ENCODE measurements at regions not wholly inside any gene's neighbourhood (a gene's known extent, or its start where the extent isn't known, plus 50 kb on each side); places are given as distances from the start of the nearest gene placed in this dataset.

DNA sequence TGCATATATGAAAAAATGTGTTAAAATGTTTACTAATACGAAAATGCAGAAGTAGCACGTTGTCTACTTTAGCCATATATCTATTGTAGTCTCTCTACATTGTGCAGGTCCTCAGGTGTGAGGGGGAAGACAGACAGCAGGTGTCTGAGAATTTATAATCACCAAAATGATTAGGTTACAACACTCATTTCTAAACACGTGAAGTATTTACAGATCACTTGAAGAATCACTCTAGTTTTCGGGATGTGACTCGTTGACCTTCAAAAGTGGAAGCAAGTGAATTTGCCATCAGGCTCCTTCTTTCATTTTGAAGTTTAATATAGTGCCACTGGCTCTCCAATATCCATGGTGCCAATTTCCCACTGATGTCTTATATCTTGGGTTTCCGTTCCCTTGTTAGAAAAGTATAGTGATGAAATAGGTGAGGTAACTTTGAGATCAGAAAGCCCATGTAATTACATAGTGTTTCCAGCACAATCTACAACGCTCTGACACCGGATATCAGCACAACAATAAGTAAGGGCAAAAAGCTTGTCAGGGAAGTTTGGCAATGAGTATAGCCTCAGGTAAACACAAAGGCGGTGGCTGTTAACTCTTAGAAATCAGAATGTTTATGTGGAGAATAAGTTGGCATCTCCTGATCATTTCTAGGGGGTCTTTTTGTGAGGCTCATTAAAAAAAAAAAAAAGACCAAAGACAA, 57.5 kb upstream of the SP4 start:
- no peaks in the 10 kb centered on the region for H3K27me3 ChIP-seq (ENCODE audit: control insufficient read depth, insufficient read depth)
- no peak for ATAC-seq
- no peaks in the 10 kb centered on the region for H3K9me3 ChIP-seq (ENCODE audit: control insufficient read depth, low read length)
- H3K27ac ChIP-seq (ENCODE audit: low read length), result no peak overlapping the region
- intact Hi-C loops (cut with DNase I), result no loop called here
- WGBS, result 68% methylated on average over 9 of the region's 9 CpGs
- DNase-seq, result no peak
- H3K4me1 ChIP-seq (ENCODE audit: control insufficient read depth, insufficient read depth, low read length), result no peaks in the 10 kb centered on the region
- H3K4me3 ChIP-seq (ENCODE audit: low read length), result no peak overlapping the region

DNA sequence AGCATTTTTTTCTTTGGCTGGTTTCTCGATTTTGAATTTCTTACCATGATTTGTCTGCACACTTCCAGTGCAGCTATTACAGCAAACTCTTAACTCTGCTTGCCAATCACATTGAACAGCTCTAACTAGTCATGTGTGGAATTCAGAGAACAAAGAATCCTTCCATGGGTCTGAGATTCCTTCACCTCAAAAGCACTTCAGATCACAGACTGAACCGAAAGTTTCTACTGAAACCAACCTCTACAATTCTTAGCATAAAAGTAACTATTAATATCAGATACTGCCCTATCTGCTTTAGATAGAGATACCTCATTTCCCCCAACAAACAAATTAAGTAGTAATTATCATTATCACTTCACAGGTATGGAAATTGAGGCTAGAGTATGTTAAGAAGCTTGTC, 56.5 kb upstream of the SP4 start:
- H3K9me3 ChIP-seq (ENCODE audit: control insufficient read depth, low read length), result no peaks in the 10 kb centered on the region
- 30% methylated on average over 2 of the region's 2 CpGs for WGBS
- H3K4me1 ChIP-seq (ENCODE audit: control insufficient read depth, insufficient read depth, low read length), result no peaks in the 10 kb centered on the region
- no peaks in the 10 kb centered on the region for H3K27me3 ChIP-seq (ENCODE audit: control insufficient read depth, insufficient read depth)
- no peak for ATAC-seq
- no peak overlapping the region for H3K4me3 ChIP-seq (ENCODE audit: low read length)
- no peak for DNase-seq
- intact Hi-C loops (cut with DNase I), result no loop called here
- H3K27ac ChIP-seq (ENCODE audit: low read length), result no peak overlapping the region

DNA sequence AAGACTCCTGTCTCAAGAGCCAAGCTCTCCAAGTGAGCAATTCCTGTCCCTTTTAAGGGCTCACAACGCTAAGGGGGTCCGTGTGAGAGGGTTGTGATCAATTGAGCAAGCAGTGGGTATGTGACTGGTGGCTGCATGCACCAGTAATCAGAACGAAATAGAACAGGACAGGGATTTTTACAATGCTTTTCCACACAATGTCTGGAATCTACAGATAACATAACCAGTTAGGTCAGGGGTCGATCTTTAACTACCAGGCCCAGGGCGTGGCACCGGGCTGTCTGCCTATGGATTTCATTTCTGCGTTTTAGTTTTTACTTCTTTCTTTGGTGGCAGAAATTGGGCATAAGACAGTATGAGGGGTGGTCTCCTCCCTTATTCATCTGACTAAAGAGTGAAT, 54.9 kb upstream of the SP4 start:
- H3K4me3 ChIP-seq (ENCODE audit: low read length), result no peak overlapping the region
- no peak for DNase-seq
- H3K9me3 ChIP-seq (ENCODE audit: control insufficient read depth, low read length), result no peaks in the 10 kb centered on the region
- 84% methylated on average over 7 of the region's 7 CpGs for WGBS
- H3K27ac ChIP-seq (ENCODE audit: low read length), result no peak overlapping the region
- ATAC-seq, result no peak
- no peaks in the 10 kb centered on the region for H3K4me1 ChIP-seq (ENCODE audit: control insufficient read depth, insufficient read depth, low read length)
- intact Hi-C loops (cut with DNase I), result no loop called here
- no peaks in the 10 kb centered on the region for H3K27me3 ChIP-seq (ENCODE audit: control insufficient read depth, insufficient read depth)

DNA sequence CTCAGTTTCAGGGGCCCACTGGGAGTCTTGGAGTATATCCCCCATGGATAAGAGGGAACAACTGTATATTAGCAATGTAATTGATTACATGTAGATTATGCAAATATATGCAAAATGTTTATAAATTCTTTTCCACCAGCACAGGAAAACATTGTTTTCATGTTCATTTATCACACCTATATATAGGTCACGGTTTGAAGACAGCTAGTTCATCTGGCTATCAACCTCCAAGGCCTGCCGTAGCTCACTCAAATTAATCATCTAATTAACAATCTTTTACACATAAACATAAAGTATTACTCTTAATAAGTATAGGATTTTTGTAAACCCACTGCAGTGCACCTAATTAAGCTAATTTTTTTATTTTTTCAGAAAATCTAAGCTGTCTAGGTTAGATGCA, 53.7 kb upstream of the SP4 start:
- Histone ChIP-seq H3K27ac (ENCODE audit: low read length) (no peak overlapping the region), H3K4me1 (ENCODE audit: control insufficient read depth, insufficient read depth, low read length) (no peaks in the 10 kb centered on the region), H3K9me3 (ENCODE audit: control insufficient read depth, low read length) (no peaks in the 10 kb centered on the region), H3K4me3 (ENCODE audit: low read length) (no peak overlapping the region), H3K27me3 (ENCODE audit: control insufficient read depth, insufficient read depth) (no peaks in the 10 kb centered on the region)
- ATAC-seq (no peak), DNase-seq (no peak)
- 86% methylated on average over 2 of the region's 2 CpGs for WGBS
- intact Hi-C loops (cut with DNase I), result no loop called here

DNA sequence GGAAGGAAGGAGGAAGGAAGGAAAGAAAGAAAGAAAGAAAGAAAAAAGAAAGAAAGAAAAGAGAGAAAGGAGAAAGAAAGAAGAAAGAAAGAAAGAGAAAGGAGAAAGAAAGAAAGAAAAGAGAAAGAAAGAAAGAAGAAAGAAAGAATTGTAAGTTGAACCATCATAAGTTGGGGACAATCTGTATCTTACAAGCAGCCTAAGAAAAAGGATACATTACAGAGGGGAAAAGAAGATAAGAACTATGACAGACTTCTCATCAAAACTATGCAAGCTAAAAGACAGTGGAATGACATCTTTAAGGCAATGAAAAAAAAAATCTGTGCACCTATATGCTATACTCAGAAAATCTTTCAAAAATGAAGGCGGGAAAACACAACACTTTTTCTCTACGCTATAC, 50.3 kb upstream of the SP4 start:
- no peak for ATAC-seq
- Histone ChIP-seq H3K27ac (ENCODE audit: low read length) (no peak overlapping the region), H3K4me3 (ENCODE audit: low read length) (no peak overlapping the region), H3K9me3 (ENCODE audit: control insufficient read depth, low read length) (no peaks in the 10 kb centered on the region), H3K27me3 (ENCODE audit: control insufficient read depth, insufficient read depth) (no peaks in the 10 kb centered on the region), H3K4me1 (ENCODE audit: control insufficient read depth, insufficient read depth, low read length) (no peaks in the 10 kb centered on the region)
- intact Hi-C loops (cut with DNase I), result no loop called here
- no peak for DNase-seq
- WGBS, result 95% methylated on average over 2 of the region's 2 CpGs
